ENCODE measurements at regions not wholly inside any gene's neighbourhood (a gene's known extent, or its start where the extent isn't known, plus 50 kb on each side); places are given as distances from the start of the nearest gene placed in this dataset.

- no peak for TF ChIP-seq JUND (IDR thresholded peaks at IDR 0.05; ENCODE audit: low read depth)
- DNase-seq (ENCODE audit: low read depth in 1 of 2, low spot score in 1 of 2): no peak
- in situ Hi-C loops (cut with HindIII; ENCODE audit: low pct_unique_long_range_greater_than_20kb, low sequenced_read_pairs): no loop called here
Measured at GRCh38 chr6:144820270-144820669, 535.1 kb downstream of the UTRN start.

- TF ChIP-seq JUND (IDR thresholded peaks at IDR 0.05; ENCODE audit: low read depth): no peak
- in situ Hi-C loops (cut with HindIII; ENCODE audit: low pct_unique_long_range_greater_than_20kb, low sequenced_read_pairs): no loop called here
- no peak for DNase-seq (ENCODE audit: low read depth in 1 of 2, low spot score in 1 of 2)
Measured at GRCh38 chr6:144823131-144823530, 538.0 kb downstream of the UTRN start.

GRCh38 chr6:144824018-144824417 lies 538.9 kb downstream of the UTRN start:
- no peak for DNase-seq (ENCODE audit: low read depth in 1 of 2, low spot score in 1 of 2)
- in situ Hi-C loops (cut with HindIII; ENCODE audit: low pct_unique_long_range_greater_than_20kb, low sequenced_read_pairs): no loop called here
- TF ChIP-seq JUND (IDR thresholded peaks at IDR 0.05; ENCODE audit: low read depth): no peak

- DNase-seq (ENCODE audit: low read depth in 1 of 2, low spot score in 1 of 2): no peak
- TF ChIP-seq JUND (IDR thresholded peaks at IDR 0.05; ENCODE audit: low read depth): no peak
- in situ Hi-C loops (cut with HindIII; ENCODE audit: low pct_unique_long_range_greater_than_20kb, low sequenced_read_pairs): no loop called here
Measured at GRCh38 chr6:144834426-144835038, 549.4 kb downstream of the UTRN start.

- in situ Hi-C loops (cut with HindIII; ENCODE audit: low pct_unique_long_range_greater_than_20kb, low sequenced_read_pairs): no loop called here
- no peak for TF ChIP-seq JUND (IDR thresholded peaks at IDR 0.05; ENCODE audit: low read depth)
- DNase-seq (ENCODE audit: low read depth in 1 of 2, low spot score in 1 of 2): no peak
Measured at GRCh38 chr6:144835322-144835973, 550.3 kb downstream of the UTRN start.

GRCh38 chr6:144840619-144841018 lies 555.5 kb downstream of the UTRN start:
- DNase-seq (ENCODE audit: low read depth in 1 of 2, low spot score in 1 of 2): no peak
- in situ Hi-C loops (cut with HindIII; ENCODE audit: low pct_unique_long_range_greater_than_20kb, low sequenced_read_pairs): no loop called here
- TF ChIP-seq JUND (IDR thresholded peaks at IDR 0.05; ENCODE audit: low read depth): no peak

- in situ Hi-C loops (cut with HindIII; ENCODE audit: low pct_unique_long_range_greater_than_20kb, low sequenced_read_pairs): no loop called here
- DNase-seq (ENCODE audit: low read depth in 1 of 2, low spot score in 1 of 2): no peak
- TF ChIP-seq JUND (IDR thresholded peaks at IDR 0.05; ENCODE audit: low read depth): no peak
Measured at GRCh38 chr6:144843701-144844100, 558.6 kb downstream of the UTRN start.

- in situ Hi-C loops (cut with HindIII; ENCODE audit: low pct_unique_long_range_greater_than_20kb, low sequenced_read_pairs): no loop called here
- no peak for DNase-seq (ENCODE audit: low read depth in 1 of 2, low spot score in 1 of 2)
- TF ChIP-seq JUND (IDR thresholded peaks at IDR 0.05; ENCODE audit: low read depth): no peak
Measured at GRCh38 chr6:144844596-144844995, 559.5 kb downstream of the UTRN start.

GRCh38 chr6:144845186-144845585 lies 560.1 kb downstream of the UTRN start:
- in situ Hi-C loops (cut with HindIII; ENCODE audit: low pct_unique_long_range_greater_than_20kb, low sequenced_read_pairs): no loop called here
- DNase-seq (ENCODE audit: low read depth in 1 of 2, low spot score in 1 of 2): no peak
- TF ChIP-seq JUND (IDR thresholded peaks at IDR 0.05; ENCODE audit: low read depth): no peak

- TF ChIP-seq JUND (IDR thresholded peaks at IDR 0.05; ENCODE audit: low read depth): no peak
- DNase-seq (ENCODE audit: low read depth in 1 of 2, low spot score in 1 of 2): no peak
- in situ Hi-C loops (cut with HindIII; ENCODE audit: low pct_unique_long_range_greater_than_20kb, low sequenced_read_pairs): no loop called here
Measured at GRCh38 chr6:144847916-144848315, 562.8 kb downstream of the UTRN start.

GRCh38 chr6:144849920-144850319 lies 564.8 kb downstream of the UTRN start:
- TF ChIP-seq JUND (IDR thresholded peaks at IDR 0.05; ENCODE audit: low read depth): no peak
- in situ Hi-C loops (cut with HindIII; ENCODE audit: low pct_unique_long_range_greater_than_20kb, low sequenced_read_pairs): no loop called here
- DNase-seq (ENCODE audit: low read depth in 1 of 2, low spot score in 1 of 2): no peak

- DNase-seq (ENCODE audit: low read depth in 1 of 2, low spot score in 1 of 2): no peak
- in situ Hi-C loops (cut with HindIII; ENCODE audit: low pct_unique_long_range_greater_than_20kb, low sequenced_read_pairs): no loop called here
- no peak for TF ChIP-seq JUND (IDR thresholded peaks at IDR 0.05; ENCODE audit: low read depth)
Measured at GRCh38 chr6:144853603-144854002, 568.5 kb downstream of the UTRN start.

- in situ Hi-C loops (cut with HindIII; ENCODE audit: low pct_unique_long_range_greater_than_20kb, low sequenced_read_pairs): no loop called here
- TF ChIP-seq JUND (IDR thresholded peaks at IDR 0.05; ENCODE audit: low read depth): no peak
- no peak for DNase-seq (ENCODE audit: low read depth in 1 of 2, low spot score in 1 of 2)
Measured at GRCh38 chr6:144854654-144855053, 569.5 kb downstream of the UTRN start.

GRCh38 chr6:144855375-144855774 lies 570.2 kb downstream of the UTRN start:
- no peak for DNase-seq (ENCODE audit: low read depth in 1 of 2, low spot score in 1 of 2)
- no peak for TF ChIP-seq JUND (IDR thresholded peaks at IDR 0.05; ENCODE audit: low read depth)
- in situ Hi-C loops (cut with HindIII; ENCODE audit: low pct_unique_long_range_greater_than_20kb, low sequenced_read_pairs): no loop called here

Measured in T47D (cell line).